SU-DHL-6 (cell line): ENCODE measurements at regions not wholly inside any gene's neighbourhood (a gene's known extent, or its start where the extent isn't known, plus 50 kb on each side); places are given as distances from the start of the nearest gene placed in this dataset.

Source experiments
- EZH2phosphoT487 ChIP-seq: fragments of 200-600 bp; sonication (generic), shearing (Covaris generic); conservative IDR thresholded peaks from 2 replicates; pipeline ENCODE4 v1.6.1; 2018; ENCODE audit warnings: mild to moderate bottlenecking, antibody characterized with exemption, low read length, moderate library complexity, mixed read lengths
- TF ChIP-seq, protein P1 (sequence below): fragments of 200-600 bp; sonication (generic); IDR thresholded peaks from one replicate; pipeline ENCODE4 v1.5.1; 2017; ENCODE audit warnings: antibody characterized with exemption, mild to moderate bottlenecking, low read length, moderate library complexity; ENCODE audit not compliant: insufficient read depth, poor library complexity, severe bottlenecking

GRCh38 chr7:68793513-68793912 is 804.8 kb upstream of the AUTS2 start:
- TF ChIP-seq, protein P1, sequence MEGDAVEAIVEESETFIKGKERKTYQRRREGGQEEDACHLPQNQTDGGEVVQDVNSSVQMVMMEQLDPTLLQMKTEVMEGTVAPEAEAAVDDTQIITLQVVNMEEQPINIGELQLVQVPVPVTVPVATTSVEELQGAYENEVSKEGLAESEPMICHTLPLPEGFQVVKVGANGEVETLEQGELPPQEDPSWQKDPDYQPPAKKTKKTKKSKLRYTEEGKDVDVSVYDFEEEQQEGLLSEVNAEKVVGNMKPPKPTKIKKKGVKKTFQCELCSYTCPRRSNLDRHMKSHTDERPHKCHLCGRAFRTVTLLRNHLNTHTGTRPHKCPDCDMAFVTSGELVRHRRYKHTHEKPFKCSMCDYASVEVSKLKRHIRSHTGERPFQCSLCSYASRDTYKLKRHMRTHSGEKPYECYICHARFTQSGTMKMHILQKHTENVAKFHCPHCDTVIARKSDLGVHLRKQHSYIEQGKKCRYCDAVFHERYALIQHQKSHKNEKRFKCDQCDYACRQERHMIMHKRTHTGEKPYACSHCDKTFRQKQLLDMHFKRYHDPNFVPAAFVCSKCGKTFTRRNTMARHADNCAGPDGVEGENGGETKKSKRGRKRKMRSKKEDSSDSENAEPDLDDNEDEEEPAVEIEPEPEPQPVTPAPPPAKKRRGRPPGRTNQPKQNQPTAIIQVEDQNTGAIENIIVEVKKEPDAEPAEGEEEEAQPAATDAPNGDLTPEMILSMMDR, result no peak
- TF ChIP-seq EZH2phosphoT487, result no peak
